Activated naive CD4-positive, alpha-beta T cell treated with Interleukin-2 at 50 U/mL for 16 hours (primary cell): ENCODE measurements at regions not wholly inside any gene's neighbourhood (a gene's known extent, or its start where the extent isn't known, plus 50 kb on each side); places are given as distances from the start of the nearest gene placed in this dataset.

Experiments used
- DNase-seq: peaks from one replicate; pipeline ENCODE4 v3.0.0-alpha.2; 2020

- no peak for DNase-seq
These were observed 390.3 kb downstream of the HHIPL2 start for GRCh38 chr1:222157612-222158011.

GRCh38 chr1:222140206-222140605 is 398.3 kb upstream of the DUSP10 start:
- no peak for DNase-seq

- no peak for DNase-seq
These were observed 396.2 kb upstream of the DUSP10 start for GRCh38 chr1:222138095-222138494.

- DNase-seq: no peak
These were observed 395.0 kb upstream of the DUSP10 start for GRCh38 chr1:222136869-222137268.

GRCh38 chr1:222129041-222129440 is 387.2 kb upstream of the DUSP10 start:
- DNase-seq: no peak

- no peak for DNase-seq
These were observed 385.8 kb upstream of the DUSP10 start for GRCh38 chr1:222127526-222128152.

GRCh38 chr1:222127096-222127495 is 385.2 kb upstream of the DUSP10 start:
- DNase-seq: no peak

- no peak for DNase-seq
These were observed 384.2 kb upstream of the DUSP10 start for GRCh38 chr1:222126052-222126451.

GRCh38 chr1:222124602-222125001 is 382.7 kb upstream of the DUSP10 start:
- no peak for DNase-seq

- no peak for DNase-seq
These were observed 381.2 kb upstream of the DUSP10 start for GRCh38 chr1:222123111-222123510.

- DNase-seq: no peak
These were observed 375.9 kb upstream of the DUSP10 start for GRCh38 chr1:222117809-222118208.

GRCh38 chr1:222114536-222115156 is 372.8 kb upstream of the DUSP10 start:
- DNase-seq: no peak

- DNase-seq: no peak
These were observed 367.9 kb upstream of the DUSP10 start for GRCh38 chr1:222109836-222110235.

GRCh38 chr1:222107975-222108374 is 366.1 kb upstream of the DUSP10 start:
- DNase-seq: no peak

- no peak for DNase-seq
These were observed 365.4 kb upstream of the DUSP10 start for GRCh38 chr1:222107267-222107666.

- DNase-seq: no peak
These were observed 364.5 kb upstream of the DUSP10 start for GRCh38 chr1:222106377-222106776.

GRCh38 chr1:222105861-222106260 is 364.0 kb upstream of the DUSP10 start:
- DNase-seq: no peak

GRCh38 chr1:222105393-222105737 is 363.5 kb upstream of the DUSP10 start:
- DNase-seq: no peak

- DNase-seq: no peak
These were observed 363.0 kb upstream of the DUSP10 start for GRCh38 chr1:222104694-222105392.

- DNase-seq: no peak
These were observed 362.2 kb upstream of the DUSP10 start for GRCh38 chr1:222104097-222104496.

GRCh38 chr1:222099746-222100145 is 357.9 kb upstream of the DUSP10 start:
- DNase-seq: no peak

GRCh38 chr1:222098404-222098803 is 356.5 kb upstream of the DUSP10 start:
- DNase-seq: no peak

GRCh38 chr1:222097588-222097987 is 355.7 kb upstream of the DUSP10 start:
- no peak for DNase-seq

GRCh38 chr1:222096883-222097282 is 355.0 kb upstream of the DUSP10 start:
- no peak for DNase-seq

GRCh38 chr1:222096476-222096772 is 354.5 kb upstream of the DUSP10 start:
- DNase-seq: no peak
